Stimulated activated CD4-positive, alpha-beta T cell treated with anti-CD3 and anti-CD28 coated beads, Interleukin-2, amount 100 ng/mL, for 48 hours (primary cell): ENCODE measurements at regions not wholly inside any gene's neighbourhood (a gene's known extent, or its start where the extent isn't known, plus 50 kb on each side); places are given as distances from the start of the nearest gene placed in this dataset.
"Not testable (repeated sequence)": the region's sequence is repeated elsewhere in the genome, so short reads cannot be mapped to it uniquely, and the experiment has no call there.

Source experiments
- DNase-seq, 2 donors: peaks; one replicate each; pipeline ENCODE4 v3.0.0-alpha.2; 2020

DNA sequence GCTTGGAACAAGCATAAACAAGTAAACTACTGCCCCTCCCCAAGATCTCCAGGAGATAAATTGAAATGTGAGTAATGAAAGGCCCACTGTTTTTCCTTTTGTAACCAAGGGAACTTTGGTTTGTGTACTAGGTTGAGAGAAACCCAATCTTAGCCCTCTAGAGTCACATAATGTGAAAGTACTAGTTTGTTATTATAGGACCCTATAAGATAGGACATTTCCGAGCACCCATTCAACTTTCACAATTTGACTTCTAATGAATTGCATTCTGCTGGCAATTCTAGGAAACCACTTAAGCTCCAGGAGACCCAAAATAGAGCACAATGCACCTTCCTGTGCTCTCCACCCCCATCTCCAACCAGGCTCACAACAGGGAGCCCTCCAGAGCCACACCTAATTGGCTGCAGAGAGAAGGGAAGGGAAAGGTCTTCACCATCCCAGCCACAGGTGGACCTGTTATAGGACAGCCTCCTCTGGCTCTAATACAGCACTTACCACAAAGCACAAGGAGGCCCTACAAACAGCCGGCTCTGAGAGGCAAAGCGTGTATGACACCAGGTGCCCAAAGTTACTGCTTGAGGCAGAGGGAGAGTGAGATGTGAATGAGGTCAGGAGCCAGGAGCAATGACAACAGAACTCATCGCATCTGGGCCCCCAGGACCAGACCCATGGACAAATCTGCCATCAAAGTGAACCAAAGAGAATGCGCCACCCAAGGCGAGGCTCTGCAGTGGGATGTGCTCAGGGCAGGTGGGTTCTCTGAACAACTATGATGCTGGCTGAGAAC, 163.3 kb upstream of the NTF3 start:
- no peak for DNase-seq

DNA sequence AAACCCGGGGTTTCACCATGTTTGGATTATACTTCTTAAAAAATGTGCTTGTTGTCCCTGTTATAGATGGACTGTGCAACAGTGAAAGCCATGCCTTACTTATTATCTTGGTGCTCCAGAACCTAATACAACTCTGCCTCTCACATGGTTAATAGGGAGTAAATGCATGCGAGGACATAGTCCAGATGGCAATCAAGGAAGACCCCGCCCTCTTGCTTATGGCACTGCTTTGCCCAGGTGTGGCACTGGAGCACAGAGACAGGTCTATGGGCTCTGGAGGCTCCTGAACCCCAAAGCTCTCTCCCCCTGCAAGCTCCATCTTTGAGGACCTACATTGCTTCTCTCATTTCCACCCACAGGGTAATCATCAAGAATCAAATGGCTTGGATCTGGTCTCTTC, 162.1 kb upstream of the NTF3 start:
- no peak for DNase-seq

DNA sequence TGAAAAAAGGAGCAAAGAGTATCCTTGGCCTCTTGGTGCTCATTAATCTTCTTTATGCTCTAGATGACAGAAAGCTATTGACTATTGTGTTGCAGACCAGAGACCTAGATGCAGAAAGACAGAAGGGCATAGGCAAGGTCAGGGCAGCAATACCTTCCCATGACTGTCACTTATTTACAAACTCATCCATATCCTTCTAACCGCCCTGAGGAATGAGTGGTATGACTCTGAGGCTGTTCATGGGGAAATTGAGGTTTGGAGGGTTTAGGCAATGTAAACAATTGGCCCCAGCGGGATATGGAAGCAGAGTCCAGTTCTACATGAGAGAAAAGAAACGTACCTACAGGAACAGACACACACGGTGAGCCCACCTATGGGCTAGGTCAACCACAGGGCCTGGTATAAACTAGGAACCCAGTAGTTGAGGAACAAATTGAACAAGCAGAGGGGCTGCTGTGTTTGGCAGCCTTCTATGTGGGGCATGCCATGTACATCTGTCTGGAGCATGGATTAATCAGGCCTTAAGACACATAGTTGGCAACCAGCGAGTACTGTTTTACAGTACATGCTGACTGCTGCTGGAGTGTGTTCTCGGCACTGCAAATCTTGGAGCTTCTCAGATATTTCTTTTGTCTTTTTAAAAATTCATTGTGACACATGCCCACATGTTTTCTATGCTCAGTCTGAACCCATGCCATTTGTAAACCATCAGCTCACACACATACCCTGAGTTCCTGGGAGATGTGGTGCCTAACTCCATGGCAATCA, 159.7 kb upstream of the NTF3 start:
- no peak for DNase-seq

DNA sequence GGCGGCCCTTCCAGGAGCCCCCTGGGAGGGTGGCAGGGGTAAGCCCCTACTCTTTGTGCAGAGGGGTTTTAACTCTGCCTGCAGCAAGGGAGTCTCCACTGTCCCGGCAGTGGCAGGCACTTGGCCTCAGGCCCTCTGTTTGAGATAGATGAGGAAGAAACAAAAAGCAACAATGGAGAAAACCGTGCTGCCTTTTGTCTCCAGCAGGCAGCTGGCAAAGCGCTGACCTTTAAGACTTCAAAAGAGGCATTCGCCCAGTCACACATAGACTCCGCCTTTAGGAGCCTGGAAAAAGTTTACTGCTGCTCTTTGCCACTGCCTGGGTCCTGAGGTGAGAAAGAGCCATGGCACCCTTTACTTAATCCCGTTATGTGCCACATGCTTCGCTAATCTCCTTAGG, 158.2 kb upstream of the NTF3 start:
- no peak for DNase-seq

DNA sequence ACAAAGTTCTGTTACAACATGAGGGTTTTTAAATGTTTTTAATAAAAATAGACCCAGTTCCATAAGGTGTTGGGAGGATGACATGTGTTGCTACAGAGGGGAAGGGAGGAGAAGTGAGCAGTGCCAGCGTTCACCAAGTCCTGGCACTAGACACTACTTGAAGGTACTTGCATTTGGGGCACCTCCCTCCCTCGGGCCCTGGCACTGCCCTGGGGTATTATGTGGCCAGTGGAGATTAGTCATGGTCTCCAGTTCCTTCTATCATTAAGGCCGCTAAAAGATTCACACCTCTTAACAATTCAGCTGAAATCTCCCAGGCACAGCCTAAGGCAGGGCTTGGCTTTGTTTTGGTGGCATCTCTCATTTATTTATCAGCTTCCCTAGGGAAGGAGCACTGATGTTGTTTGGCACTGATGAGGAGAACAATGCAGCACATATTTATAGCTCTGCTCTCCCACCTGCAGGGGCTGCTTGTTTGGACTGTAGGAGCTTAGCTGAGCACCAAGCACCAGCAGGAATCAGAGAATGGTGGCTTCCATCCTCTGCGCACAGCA, 155.5 kb upstream of the NTF3 start:
- no peak for DNase-seq

DNA sequence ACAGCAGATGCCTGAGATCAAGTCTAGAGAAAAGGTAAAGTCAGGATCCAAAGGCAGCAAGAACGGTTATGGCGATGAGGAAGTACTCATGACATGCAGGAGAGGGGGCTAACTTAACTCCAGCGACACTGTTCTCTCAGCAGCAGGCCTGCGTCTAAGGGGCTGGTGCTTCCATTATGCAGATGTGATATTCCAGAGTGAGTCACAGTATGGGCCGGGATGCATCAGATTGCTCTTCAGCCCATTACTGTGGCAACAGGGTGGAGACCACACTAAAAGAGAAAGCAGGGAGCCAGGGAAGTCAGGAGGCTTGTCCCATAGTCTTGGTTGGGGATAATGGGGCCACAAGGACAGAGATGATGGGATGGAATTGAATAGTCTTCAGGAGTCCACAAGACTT, 151.8 kb upstream of the NTF3 start:
- DNase-seq: no peak

DNA sequence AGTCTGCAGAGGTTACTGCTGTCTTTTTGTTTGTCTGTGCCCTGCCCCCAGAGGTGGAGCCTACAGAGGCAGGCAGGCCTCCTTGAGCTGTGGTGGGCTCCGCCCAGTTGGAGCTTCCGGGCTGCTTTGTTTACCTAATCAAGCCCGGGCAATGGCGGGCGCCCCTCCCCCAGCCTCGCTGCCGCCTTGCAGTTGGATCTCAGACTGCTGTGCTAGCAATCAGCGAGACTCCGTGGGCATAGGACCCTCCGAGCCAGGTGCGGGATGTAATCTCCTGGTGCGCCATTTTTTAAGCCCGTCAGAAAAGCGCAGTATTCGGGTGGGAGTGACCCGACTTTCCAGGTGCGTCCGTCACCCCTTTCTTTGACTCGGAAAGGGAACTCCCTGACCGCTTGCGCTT, 141.5 kb upstream of the NTF3 start:
- not testable (repeated sequence) for DNase-seq

DNA sequence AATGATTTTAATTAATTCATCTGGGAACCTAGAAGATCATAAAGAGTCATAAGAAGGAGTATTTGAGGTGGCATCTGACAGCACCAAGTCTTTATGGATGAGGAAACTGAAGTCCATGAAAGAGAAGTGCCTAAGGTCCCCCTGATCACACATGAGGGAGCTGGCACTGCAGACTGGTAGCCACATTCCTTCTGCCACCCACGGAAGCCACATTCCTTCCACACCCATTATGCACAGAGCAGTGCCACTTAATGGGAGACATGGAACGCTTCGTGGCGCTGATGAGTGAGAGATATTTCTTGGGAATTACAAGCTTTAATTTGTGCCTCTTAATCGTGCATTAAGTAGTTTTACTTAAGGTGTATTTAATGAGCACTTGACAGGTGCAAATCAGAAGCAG, 139.3 kb upstream of the NTF3 start:
- DNase-seq: no peak

DNA sequence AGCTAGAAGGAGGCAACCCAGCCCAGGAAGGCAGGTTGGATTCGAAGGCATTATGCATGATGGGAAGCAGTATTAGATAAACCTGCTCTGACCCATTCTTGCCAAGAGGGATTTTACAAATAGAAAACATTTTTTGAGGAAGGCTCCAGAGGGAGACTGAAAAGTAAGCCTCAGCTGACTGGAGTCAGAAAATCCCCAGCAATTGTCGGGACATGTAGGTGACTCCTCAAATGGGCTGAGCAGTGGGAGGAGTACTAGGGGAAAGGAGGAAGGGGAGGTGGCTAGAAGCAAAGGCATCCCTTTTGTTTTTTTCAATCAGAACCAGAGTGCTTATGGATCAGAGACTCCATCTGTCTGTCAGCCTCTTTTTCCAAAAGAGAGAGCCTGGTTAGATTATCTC, 138.1 kb upstream of the NTF3 start:
- no peak for DNase-seq

DNA sequence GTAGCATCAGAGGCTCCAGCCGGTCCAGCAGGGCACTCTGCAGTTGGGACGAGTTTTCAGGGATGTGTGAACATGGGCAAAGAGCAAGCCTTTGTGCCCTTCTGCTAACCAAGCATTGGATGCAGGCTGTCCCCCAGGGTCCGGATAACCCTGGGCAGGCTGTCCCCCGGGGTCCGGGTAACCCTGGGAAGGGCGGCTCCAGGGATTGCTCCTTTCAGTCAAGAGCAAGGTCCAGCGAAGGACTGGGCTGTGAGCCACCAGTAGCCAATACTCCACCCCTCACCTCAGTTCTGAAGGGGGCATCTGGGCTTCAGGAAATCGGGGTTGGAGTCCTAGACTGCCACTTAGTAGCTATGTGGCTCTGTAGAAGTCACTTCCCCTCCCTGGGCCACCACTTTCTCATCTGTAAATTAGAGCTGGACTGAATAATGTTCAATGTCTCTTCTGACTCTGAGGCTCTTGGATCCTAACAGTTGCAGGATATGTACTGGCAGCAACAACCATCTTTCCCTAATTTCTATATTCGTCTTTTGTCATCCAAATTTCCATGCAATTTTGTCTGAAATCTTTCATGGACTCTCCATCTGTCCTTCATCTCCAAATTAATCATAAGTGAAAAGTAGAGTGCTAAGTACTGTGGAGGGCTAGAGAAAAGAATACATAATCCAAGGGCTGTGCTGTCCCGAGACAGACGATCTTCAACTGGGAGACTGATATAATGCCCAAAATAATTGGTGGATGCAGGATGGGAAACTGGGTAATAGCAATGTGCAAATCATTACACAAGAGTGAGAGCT, 137.4 kb upstream of the NTF3 start:
- DNase-seq: no peak

DNA sequence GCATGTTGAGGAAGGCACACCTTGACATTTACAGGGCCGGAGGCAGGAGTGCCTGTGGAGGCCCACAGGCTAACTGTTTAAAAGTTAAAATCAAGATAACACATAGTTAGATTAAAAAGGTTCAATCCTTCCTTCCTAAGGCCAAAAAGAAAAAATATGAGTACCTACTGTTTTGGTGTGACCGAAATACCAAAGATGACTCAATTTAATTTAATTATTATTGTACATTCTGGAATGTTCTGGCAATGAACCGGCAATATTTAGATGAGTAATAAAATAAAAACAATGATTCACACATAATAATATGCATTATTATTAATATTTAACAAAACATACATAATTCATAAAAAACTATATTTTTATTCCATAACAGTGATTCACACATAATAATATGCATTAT, 136.8 kb upstream of the NTF3 start:
- no peak for DNase-seq

DNA sequence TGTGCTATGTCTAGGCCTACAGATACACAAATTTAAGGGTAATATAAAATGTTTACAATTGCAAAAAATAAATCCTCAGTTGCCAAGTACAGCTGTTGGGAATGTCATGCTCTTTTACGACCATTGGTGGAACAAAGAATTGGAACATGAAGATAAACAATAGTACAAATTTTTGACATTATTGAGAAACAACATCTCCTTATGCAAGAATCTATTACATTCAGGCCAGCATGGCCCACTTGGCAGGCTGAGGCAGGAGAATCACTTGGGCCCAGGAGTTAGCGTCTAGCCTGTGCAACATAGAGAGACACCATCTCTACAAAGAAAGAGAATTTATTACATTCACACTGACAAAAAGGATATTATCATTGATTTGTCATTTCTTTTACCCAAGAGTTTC, 135.9 kb upstream of the NTF3 start:
- DNase-seq: no peak

DNA sequence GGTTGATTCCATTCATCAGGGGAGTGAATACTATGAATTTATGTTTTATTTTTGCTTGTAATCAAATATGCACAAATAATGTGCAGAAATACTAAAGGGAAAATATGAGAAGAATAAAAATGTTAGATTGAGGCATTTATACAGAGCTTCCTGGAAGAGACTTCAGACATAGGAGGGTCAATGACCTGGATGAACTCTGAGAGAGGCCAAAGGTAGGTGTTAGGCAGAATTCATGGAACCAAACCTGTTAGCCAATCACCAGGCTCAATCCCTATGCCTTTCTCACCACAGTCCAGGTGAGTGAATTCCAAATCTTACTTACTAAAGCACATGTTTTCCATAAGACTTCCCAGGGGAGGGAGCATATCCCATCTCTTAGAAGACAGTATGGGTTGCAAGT, 130.4 kb upstream of the NTF3 start:
- no peak for DNase-seq

DNA sequence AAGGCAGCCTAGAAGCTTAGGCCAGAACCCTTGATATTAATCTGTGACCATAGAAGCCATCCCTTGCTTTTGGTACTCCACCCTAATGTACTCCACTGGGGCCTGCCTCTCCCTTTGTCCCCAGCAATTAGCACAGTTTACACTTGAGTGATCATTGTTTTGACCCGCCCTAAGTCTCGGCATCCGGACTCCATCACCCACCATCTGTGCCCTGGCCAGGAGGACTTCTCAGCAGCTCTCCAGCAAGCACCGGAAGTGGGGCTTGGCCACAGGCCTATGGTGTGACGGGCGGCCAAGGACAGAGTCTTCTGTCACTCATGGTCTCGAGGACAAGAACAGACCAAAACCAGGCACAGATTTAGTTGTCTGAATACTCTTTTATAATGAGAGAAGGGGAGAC, 126.5 kb upstream of the NTF3 start:
- no peak for DNase-seq

DNA sequence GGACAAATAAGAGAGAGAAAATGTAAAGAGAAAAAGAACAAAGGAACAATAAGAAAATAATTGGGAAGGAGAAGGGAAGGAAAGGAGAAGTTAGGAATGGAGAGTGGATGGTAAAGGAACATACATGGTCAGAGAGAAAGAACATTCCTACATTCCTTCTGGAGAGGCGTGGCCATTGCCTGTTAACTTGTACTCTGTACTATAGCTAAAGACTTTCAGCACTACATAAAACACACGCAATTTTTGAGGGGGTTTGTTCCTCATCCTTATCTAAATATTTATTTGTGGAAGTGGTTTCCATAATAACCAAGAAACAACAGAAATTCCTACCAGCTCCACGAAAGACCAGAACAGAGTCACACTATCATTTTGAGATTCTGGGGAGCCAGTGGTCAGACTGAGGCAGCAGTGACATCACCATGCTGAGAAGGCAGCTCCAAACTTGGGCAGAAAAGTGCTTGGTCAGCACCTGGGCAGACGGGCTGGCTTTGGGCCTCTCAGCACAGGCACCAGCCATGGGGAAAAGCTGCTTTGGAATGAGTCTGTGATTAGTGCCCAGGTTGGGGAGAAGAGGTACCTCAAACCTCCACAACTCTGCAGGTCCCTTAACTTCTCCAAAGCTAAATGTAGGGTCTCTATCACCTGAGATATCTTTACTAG, 125.9 kb upstream of the NTF3 start:
- no peak for DNase-seq

DNA sequence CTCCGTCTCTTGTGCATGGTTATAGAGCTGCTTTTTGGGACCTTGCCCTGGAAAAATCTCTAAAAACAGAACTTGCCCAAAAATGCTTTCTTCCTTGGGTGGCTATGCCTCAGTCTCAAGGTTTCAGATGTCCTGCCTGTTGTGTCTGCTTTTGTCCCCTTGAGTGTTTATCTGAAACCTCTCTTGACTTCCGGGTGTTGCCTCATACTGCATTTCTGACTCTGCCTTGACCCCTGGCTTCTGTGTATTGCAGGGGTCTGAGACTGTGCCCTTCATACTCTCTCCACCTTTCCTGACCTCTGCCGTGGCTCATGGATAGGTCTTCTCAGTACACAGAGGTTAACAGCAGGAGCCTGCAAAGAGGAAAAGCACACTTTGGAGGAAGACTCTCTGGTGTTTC, 124.8 kb upstream of the NTF3 start:
- no peak for DNase-seq

DNA sequence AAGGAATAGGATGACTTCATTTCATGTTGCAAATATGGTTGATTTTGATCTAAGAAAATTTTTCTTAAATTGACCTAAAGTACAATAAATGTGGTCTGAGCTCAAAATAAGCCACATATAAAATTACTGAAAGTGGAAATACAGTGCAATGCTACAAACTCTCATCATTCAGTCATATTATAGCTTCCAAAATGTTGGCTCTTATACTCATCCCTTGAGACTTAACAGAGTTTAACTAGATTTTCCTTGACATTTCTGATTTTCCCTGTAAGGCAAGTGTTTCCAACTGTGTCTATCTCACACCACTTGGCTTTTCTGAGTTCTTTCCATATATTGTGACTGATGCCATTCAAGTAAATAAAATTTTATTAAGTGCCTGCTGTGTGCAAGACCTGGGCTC, 123.7 kb upstream of the NTF3 start:
- DNase-seq: no peak

DNA sequence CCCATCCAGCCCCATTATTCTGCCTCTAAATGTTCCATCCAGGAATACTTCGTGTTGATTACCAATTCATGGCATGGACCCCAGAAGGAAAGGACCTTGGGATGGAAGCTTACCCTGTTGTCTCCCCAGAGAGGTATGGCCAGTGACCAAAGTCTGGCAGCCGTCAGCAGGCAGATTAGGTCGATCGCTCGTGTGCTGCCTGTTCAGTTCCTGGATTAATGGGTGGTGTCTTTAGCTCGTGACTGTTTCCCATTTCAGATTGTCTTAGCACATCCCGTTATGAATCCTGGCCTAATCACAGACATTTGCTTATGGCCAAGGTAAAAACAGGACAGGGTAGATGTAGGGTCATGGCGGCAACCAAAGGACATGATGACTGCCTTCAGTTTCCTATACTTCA, 122.9 kb upstream of the NTF3 start:
- DNase-seq: no peak

DNA sequence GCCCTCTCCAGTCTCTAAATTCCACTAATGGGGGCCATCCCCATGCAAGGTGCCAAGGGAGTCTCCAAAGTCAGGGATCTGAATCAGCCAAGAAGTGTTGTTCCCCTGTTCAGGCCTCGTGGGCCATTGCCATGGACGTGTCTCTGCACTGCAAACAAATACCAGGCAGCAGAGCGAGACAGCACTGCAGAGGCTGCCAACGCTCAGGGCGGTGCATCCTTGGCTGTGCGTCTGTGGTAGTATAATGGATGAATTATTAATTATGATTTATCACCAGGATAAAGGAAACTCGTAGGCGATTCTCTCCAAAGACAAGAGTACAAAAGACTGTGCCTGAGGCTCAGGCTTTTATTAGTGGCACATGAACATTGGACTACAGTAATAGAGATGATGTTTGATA, 122.3 kb upstream of the NTF3 start:
- no peak for DNase-seq

DNA sequence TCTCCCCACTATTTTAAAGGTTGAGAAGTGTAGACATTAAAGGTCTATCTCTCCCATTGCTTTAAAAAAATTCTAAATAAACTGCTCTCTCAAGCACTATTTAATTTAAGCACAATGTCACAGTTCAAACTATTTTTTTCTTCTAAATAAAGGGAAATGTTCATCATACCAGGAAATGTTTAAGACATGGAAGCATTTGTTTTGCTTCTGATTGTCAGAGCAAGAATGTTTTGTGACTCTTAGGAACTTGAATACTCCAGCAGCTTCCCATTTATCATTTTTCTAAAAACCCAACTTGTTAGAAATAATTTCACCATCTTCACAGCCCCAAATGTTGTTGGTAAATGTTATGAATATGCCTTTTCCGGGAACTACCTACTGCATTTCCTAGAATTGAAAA, 121.8 kb upstream of the NTF3 start:
- no peak for DNase-seq

DNA sequence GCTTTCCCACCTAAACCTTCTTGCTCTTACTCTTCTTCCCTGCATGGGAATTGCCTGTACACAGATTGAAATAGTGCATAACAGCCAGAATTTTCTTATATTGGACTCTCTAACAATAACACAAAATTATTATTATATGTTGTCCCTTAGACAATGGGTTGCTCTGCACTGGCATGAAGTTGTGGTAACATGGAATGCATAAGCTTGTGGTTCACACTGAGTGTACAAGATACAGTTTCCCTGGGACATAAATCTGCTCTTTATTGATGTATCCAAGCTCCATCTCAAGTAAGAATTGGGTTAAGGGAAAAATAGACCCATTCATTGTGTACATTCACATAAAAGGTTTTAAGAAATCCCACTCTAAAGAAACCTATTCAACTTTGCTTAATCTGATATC, 114.4 kb upstream of the NTF3 start:
- no peak for DNase-seq

DNA sequence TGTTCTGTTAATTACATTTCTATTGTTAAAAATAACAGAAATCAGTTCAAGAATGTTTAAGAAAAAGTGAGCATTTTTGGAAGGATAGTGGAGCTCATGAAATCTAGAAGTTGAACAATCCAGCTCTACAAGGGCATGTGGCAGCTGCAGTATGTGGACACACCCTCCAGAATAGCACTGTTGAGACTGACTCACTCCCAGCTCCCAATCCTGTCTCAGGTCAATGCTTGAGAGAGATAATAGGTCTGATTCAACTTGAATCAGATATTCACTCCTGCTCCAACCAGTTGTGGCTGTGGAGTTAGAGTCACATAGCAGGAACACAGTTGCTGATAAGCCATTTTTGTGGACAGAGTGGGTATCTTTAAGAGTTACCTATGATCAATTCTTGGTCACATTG, 113.0 kb upstream of the NTF3 start:
- DNase-seq: no peak
